T-helper 9 cell (primary cell): ENCODE measurements at regions not wholly inside any gene's neighbourhood (a gene's known extent, or its start where the extent isn't known, plus 50 kb on each side); places are given as distances from the start of the nearest gene placed in this dataset.
"Not testable (repeated sequence)": the region's sequence is repeated elsewhere in the genome, so short reads cannot be mapped to it uniquely, and the experiment has no call there.

Source experiments
- DNase-seq: peaks from one replicate; pipeline ENCODE4 v3.0.0-alpha.2; 2020

GRCh38 chr1:182192215-182192614 is 130.7 kb upstream of the ZNF648 start:
- DNase-seq = no peak

GRCh38 chr1:182191381-182192115 is 130.0 kb upstream of the ZNF648 start:
- DNase-seq = no peak

GRCh38 chr1:182189535-182190066 is 128.1 kb upstream of the ZNF648 start:
- no peak for DNase-seq

- no peak for DNase-seq
Observed at GRCh38 chr1:182186757-182187146, 125.2 kb upstream of the ZNF648 start.

- no peak for DNase-seq
Observed at GRCh38 chr1:182185842-182186756, 124.6 kb upstream of the ZNF648 start.

- no peak for DNase-seq
Observed at GRCh38 chr1:182185136-182185535, 123.6 kb upstream of the ZNF648 start.

GRCh38 chr1:182183606-182184005 is 122.1 kb upstream of the ZNF648 start:
- no peak for DNase-seq

- no peak for DNase-seq
Observed at GRCh38 chr1:182182311-182182710, 120.8 kb upstream of the ZNF648 start.

- DNase-seq = no peak
Observed at GRCh38 chr1:182181167-182181572, 119.7 kb upstream of the ZNF648 start.

- no peak for DNase-seq
Observed at GRCh38 chr1:182175361-182175931, 113.9 kb upstream of the ZNF648 start.

GRCh38 chr1:182174513-182174855 is 113.0 kb upstream of the ZNF648 start:
- DNase-seq = no peak

- DNase-seq = no peak
Observed at GRCh38 chr1:182173808-182174512, 112.4 kb upstream of the ZNF648 start.

- no peak for DNase-seq
Observed at GRCh38 chr1:182172699-182173098, 111.2 kb upstream of the ZNF648 start.

GRCh38 chr1:182170891-182171461 is 109.5 kb upstream of the ZNF648 start:
- DNase-seq = no peak

GRCh38 chr1:182169203-182169602 is 107.7 kb upstream of the ZNF648 start:
- DNase-seq = no peak

- DNase-seq = no peak
Observed at GRCh38 chr1:182166750-182167149, 105.2 kb upstream of the ZNF648 start.

- DNase-seq = no peak
Observed at GRCh38 chr1:182166321-182166720, 104.8 kb upstream of the ZNF648 start.

GRCh38 chr1:182164273-182164672 is 102.8 kb upstream of the ZNF648 start:
- no peak for DNase-seq

- DNase-seq = no peak
Observed at GRCh38 chr1:182163821-182164223, 102.3 kb upstream of the ZNF648 start.

- DNase-seq = no peak
Observed at GRCh38 chr1:182159443-182159842, 97.9 kb upstream of the ZNF648 start.

GRCh38 chr1:182157187-182157586 is 95.7 kb upstream of the ZNF648 start:
- DNase-seq = no peak

- DNase-seq = not testable (repeated sequence)
Observed at GRCh38 chr1:182154425-182154824, 92.9 kb upstream of the ZNF648 start.
